Esophagus muscularis mucosa (tissue), 4 donors: ENCODE measurements at regions not wholly inside any gene's neighbourhood (a gene's known extent, or its start where the extent isn't known, plus 50 kb on each side); places are given as distances from the start of the nearest gene placed in this dataset.

Experiments used
- DNase-seq: peaks from one replicate; pipeline ENCODE4 v3.0.0-alpha.2; 2017; ENCODE audit errors: extremely low spot score
- H3K27ac ChIP-seq, 4 donors: fragments of 200-600 bp; sonication (generic); replicated peaks in 1 of 4; 1 replicate in 3 of 4; 2 replicates in 1 of 4; pipeline ENCODE4 v1.5.1; 2016 to 2019; ENCODE audit warnings: mild to moderate bottlenecking in 1 of 4
- H3K27me3 ChIP-seq, 4 donors: fragments of 200-600 bp; sonication (generic); one replicate each; pipeline versions ENCODE4 v1.5.1 to v1.6.0; 2016 to 2019
- H3K36me3 ChIP-seq, 4 donors: fragments of 200-600 bp; sonication (generic); one replicate each; pipeline ENCODE4 v1.5.1; 2016 to 2019
- H3K4me1 ChIP-seq, 4 donors: fragments of 200-600 bp; sonication (generic); one replicate each; pipeline ENCODE4 v1.5.1; 2016 to 2019
- H3K4me3 ChIP-seq, 4 donors: fragments of 200-600 bp; sonication (generic); 1 replicate in 2 of 4; 2 replicates in 2 of 4; pipeline ENCODE4 v1.5.1; 2016 to 2019; ENCODE audit warnings: mild to moderate bottlenecking in 4 of 4, moderate library complexity in 1 of 4
- H3K9me3 ChIP-seq, 4 donors: fragments of 200-600 bp; sonication (generic); 1 replicate in 3 of 4; 2 replicates in 1 of 4; pipeline ENCODE4 v1.5.1; 2016 to 2019
- EP300 ChIP-seq: sonication (generic); formaldehyde crosslinking; IDR thresholded peaks from one replicate; pipeline ENCODE4 v1.6.1; 2017; ENCODE audit warnings: antibody characterized with exemption
- POLR2A ChIP-seq: fragments of 450-650 bp; IDR thresholded peaks from one replicate; pipeline ENCODE4 v1.6.1; 2017; ENCODE audit warnings: antibody characterized with exemption, moderate library complexity, mild to moderate bottlenecking, low read depth
- POLR2AphosphoS5 ChIP-seq, 2 donors: sonication (generic); formaldehyde crosslinking; IDR thresholded peaks; one replicate each; pipeline ENCODE4 v1.6.1; 2017; ENCODE audit warnings: antibody characterized with exemption in 2 of 2
- WGBS: methylation state at CpG from one replicate; pipeline ENCODE4 v1.1.5; 2018; 5-methylcytosine and 5-hydroxymethylcytosine counted together
- intact Hi-C: fragments of 100-400 bp; cut with DNase I; formaldehyde crosslinking; loops from one replicate; pipeline ENCODE4 v1.15.1; 2023
- TF ChIP-seq, protein P1 (sequence below), 3 experiments: fragments of 200-600 bp in 2 of 3; fragments of 450-650 bp in 1 of 3; sonication (generic) in 2 of 3; IDR thresholded peaks; one replicate each; pipeline ENCODE4 v1.5.1; 2017 to 2019; ENCODE audit warnings: antibody characterized with exemption in 3 of 3, mild to moderate bottlenecking in 2 of 3, moderate library complexity in 1 of 3

DNA sequence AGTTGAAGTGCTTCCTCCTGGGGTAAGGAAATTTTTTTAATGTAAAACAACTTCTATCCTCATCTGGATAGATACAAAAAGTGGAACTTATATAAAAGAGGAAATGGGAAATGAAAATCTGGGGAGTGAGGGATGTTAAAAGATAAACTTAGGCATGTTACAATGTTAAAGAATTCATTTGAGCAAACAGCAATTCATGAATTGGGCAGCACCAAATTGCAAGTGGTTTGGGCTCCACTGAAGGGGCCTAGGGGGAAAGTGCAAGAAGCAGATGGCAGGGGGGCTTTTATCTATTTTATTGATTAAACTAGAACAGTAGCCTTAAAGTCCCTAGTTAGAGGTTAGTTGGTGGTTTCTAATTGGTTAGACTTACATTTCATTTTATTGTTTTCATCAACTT lies 118.1 kb upstream of the NAP1L1 start:
- H3K27me3 ChIP-seq, result no peaks in the 10 kb centered on the region

DNA sequence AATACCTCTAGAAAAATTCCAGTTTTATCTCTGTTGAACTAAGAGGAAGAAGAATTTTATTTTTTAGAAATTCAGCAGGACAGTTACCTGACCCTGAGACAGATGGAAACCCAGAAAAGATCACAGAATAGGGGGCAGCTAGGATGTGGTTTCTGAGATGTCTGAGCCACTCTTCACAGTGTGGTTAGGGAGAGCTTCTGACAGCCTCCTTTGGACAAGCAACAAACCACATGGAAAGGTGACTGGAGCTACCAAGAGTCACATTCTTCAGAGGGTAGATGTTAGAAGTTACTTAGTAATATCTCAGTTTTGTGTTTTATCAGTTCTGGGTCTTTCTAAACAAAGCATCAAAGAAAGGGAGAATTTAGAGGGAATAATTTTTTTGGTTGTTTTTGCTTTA lies 117.3 kb upstream of the NAP1L1 start:
- TF ChIP-seq POLR2AphosphoS5 (IDR thresholded peaks at IDR 0.05) (no peak), POLR2A (no peak)
- no peaks in the 10 kb centered on the region for H3K4me1 ChIP-seq

More for the DNA sequence above, 118.1 kb upstream of the NAP1L1 start:
- H3K9me3 ChIP-seq, result peaks cover 0 to 29% (median 25%) of the 10 kb centered on the region in 4 donors
- DNase-seq, result no peak
- no peak overlapping the region for H3K4me3 ChIP-seq
- no peaks in the 10 kb centered on the region for H3K36me3 ChIP-seq
- H3K27ac ChIP-seq, result no peak overlapping the region
- no peaks in the 10 kb centered on the region for H3K4me1 ChIP-seq
- intact Hi-C loops, result no loop called here
- TF ChIP-seq, protein P1, sequence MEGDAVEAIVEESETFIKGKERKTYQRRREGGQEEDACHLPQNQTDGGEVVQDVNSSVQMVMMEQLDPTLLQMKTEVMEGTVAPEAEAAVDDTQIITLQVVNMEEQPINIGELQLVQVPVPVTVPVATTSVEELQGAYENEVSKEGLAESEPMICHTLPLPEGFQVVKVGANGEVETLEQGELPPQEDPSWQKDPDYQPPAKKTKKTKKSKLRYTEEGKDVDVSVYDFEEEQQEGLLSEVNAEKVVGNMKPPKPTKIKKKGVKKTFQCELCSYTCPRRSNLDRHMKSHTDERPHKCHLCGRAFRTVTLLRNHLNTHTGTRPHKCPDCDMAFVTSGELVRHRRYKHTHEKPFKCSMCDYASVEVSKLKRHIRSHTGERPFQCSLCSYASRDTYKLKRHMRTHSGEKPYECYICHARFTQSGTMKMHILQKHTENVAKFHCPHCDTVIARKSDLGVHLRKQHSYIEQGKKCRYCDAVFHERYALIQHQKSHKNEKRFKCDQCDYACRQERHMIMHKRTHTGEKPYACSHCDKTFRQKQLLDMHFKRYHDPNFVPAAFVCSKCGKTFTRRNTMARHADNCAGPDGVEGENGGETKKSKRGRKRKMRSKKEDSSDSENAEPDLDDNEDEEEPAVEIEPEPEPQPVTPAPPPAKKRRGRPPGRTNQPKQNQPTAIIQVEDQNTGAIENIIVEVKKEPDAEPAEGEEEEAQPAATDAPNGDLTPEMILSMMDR (IDR thresholded peaks at IDR 0.05), result no peak
- TF ChIP-seq POLR2AphosphoS5 (IDR thresholded peaks at IDR 0.05) (no peak), POLR2A (no peak), EP300 (no peak)

GRCh38 chr12:76201316-76201715 lies 116.8 kb upstream of the NAP1L1 start:
- Histone ChIP-seq H3K27ac (no peak overlapping the region), H3K27me3 (no peaks in the 10 kb centered on the region), H3K4me1 (no peaks in the 10 kb centered on the region), H3K9me3 (peaks cover 0 to 29% (median 25%) of the 10 kb centered on the region in 4 donors), H3K4me3 (no peak overlapping the region), H3K36me3 (no peaks in the 10 kb centered on the region)
- DNase-seq, result no peak
- intact Hi-C loops, result no loop called here
- WGBS, result 64% methylated on average over 2 of the region's 2 CpGs
- TF ChIP-seq POLR2A, result no peak
- TF ChIP-seq POLR2AphosphoS5 (IDR thresholded peaks at IDR 0.05), result no peak
- TF ChIP-seq, protein P1 (IDR thresholded peaks at IDR 0.05), result no peak
- no peak for TF ChIP-seq EP300

More for the DNA sequence above, 117.3 kb upstream of the NAP1L1 start:
- Histone ChIP-seq H3K36me3 (no peaks in the 10 kb centered on the region), H3K9me3 (peaks cover 0 to 29% (median 25%) of the 10 kb centered on the region in 4 donors), H3K4me3 (no peak overlapping the region), H3K27ac (no peak overlapping the region), H3K27me3 (no peaks in the 10 kb centered on the region)
- DNase-seq, result no peak
- intact Hi-C loops, result no loop called here

DNA sequence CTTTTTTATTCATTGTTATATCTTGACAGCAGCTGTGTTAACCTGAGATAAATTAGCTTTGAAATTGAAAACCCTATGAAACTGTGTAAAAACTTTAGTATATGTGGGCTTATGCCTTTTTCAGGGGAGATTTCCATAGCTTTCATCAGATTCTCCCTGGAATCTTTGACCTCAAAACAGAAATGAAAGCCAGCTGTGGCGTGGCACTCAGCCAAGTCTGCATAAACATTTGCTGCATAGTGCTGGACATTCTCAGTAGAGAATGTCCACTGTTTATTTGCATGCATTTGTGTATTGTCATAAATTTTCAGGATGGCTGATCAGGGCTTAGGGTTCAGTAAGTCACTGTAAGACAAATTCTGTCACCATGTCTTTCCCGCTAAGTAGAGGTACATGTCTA lies 115.3 kb upstream of the NAP1L1 start:
- Histone ChIP-seq H3K27ac (no peak overlapping the region), H3K4me1 (no peaks in the 10 kb centered on the region), H3K9me3 (peaks cover 0 to 29% (median 25%) of the 10 kb centered on the region in 4 donors), H3K27me3 (no peaks in the 10 kb centered on the region), H3K4me3 (no peak overlapping the region), H3K36me3 (no peaks in the 10 kb centered on the region)
- intact Hi-C loops, result no loop called here
- DNase-seq, result no peak
- TF ChIP-seq EP300 (no peak), POLR2A (no peak), POLR2AphosphoS5 (IDR thresholded peaks at IDR 0.05) (no peak)
- TF ChIP-seq, protein P1 (IDR thresholded peaks at IDR 0.05), result no peak
- WGBS, result 42% methylated on average over 2 of the region's 2 CpGs

DNA sequence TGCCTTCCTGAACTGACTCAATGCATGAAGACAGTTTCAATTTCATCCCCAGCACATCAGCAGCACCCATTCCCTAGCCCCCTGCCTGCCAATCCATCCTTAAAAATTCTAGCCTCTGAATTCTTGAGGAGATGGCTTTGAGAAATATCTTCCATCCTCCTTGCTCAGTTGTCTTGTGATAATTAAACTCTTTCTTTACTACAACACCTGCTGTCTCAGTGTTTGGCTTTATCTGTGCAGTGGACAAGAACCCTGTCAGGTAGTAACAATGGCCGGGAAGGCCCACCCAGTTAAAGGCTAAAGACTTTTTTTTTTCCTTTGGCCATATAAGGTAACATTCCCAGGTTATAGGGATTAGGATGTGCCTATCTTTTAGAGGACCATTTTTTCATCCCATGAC lies 114.4 kb upstream of the NAP1L1 start:
- TF ChIP-seq, protein P1 (IDR thresholded peaks at IDR 0.05), result no peak
- TF ChIP-seq EP300, result no peak
- no peak for TF ChIP-seq POLR2AphosphoS5 (IDR thresholded peaks at IDR 0.05)
- TF ChIP-seq POLR2A, result no peak
- no peak overlapping the region for H3K27ac ChIP-seq
- H3K9me3 ChIP-seq, result peaks cover 0 to 29% (median 25%) of the 10 kb centered on the region in 4 donors
- intact Hi-C loops, result no loop called here
- H3K4me3 ChIP-seq, result no peak overlapping the region
- no peaks in the 10 kb centered on the region for H3K27me3 ChIP-seq
- no peaks in the 10 kb centered on the region for H3K36me3 ChIP-seq
- DNase-seq, result no peak
- H3K4me1 ChIP-seq, result no peaks in the 10 kb centered on the region
- whole genome bisulfite sequencing, result 92% methylated on average over 1 of the region's 1 CpG
